ENCODE measurements at regions not wholly inside any gene's neighbourhood (a gene's known extent, or its start where the extent isn't known, plus 50 kb on each side); places are given as distances from the start of the nearest gene placed in this dataset.

DNA sequence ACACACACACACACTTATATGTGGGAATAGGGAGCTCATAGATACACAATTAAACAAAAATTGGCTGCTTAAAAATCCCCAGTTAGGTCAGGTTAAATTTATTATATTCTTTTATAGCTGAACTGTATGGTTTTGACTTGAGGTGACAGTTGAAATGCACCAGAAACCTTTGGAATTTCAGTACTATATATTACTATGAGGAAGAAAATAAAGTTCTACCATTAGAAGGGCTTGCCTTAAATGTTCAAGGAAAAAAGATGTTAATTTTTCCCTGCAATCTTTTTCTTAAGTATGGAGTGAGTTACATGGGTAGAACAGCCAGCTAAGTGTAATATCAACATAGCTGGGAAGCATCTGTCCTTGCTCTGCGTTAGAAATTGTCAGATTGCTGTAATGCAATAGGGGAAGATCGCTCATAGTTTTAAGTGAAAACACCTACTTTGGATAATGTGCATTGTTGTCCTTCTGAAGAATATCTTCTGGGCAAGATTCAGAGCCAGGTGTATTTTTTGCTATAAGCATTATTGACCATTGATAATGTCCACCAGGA lies 415.8 kb upstream of the MKI67 start:
- H3K4me3 ChIP-seq: no peak overlapping the region
- TF ChIP-seq POLR2AphosphoS5 (IDR thresholded peaks at IDR 0.05; ENCODE audit: insufficient read depth in 1 of 2, low read depth in 1 of 2) (no peak), POLR2A (IDR thresholded peaks at IDR 0.05) (no peak)
- TF ChIP-seq, protein P1, sequence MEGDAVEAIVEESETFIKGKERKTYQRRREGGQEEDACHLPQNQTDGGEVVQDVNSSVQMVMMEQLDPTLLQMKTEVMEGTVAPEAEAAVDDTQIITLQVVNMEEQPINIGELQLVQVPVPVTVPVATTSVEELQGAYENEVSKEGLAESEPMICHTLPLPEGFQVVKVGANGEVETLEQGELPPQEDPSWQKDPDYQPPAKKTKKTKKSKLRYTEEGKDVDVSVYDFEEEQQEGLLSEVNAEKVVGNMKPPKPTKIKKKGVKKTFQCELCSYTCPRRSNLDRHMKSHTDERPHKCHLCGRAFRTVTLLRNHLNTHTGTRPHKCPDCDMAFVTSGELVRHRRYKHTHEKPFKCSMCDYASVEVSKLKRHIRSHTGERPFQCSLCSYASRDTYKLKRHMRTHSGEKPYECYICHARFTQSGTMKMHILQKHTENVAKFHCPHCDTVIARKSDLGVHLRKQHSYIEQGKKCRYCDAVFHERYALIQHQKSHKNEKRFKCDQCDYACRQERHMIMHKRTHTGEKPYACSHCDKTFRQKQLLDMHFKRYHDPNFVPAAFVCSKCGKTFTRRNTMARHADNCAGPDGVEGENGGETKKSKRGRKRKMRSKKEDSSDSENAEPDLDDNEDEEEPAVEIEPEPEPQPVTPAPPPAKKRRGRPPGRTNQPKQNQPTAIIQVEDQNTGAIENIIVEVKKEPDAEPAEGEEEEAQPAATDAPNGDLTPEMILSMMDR (IDR thresholded peaks at IDR 0.05): no peak
- intact Hi-C loops (cut with DNase I): no loop called here
- peaks cover 4% of the 10 kb centered on the region for H3K27me3 ChIP-seq
- no peaks in the 10 kb centered on the region for H3K36me3 ChIP-seq
- peaks cover 6% of the 10 kb centered on the region for H3K4me1 ChIP-seq
- H3K27ac ChIP-seq: no peak overlapping the region
- no peaks in the 10 kb centered on the region for H3K9me3 ChIP-seq
- DNase-seq (ENCODE audit: extremely low spot score in 2 of 2): no peak

DNA sequence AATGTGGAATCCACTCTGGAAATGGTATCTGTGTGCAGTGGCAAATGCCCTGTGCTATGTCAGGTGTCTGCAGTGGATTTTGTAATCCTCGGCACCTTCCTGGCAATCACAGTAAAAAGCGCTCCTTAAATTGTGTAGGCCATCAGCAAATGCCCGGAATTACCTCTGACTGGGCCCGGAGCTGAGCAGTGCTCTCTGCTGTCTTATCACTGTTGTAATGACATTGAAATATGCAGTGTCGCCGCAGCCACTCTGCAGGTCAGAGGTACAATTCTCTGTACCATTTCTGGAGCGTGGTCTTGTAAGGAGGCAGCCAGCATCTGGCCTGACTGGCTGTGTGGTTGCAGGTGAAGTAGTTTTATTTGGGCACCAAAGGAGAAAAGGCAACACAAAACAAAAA lies 416.4 kb upstream of the MKI67 start:
- no peaks in the 10 kb centered on the region for H3K36me3 ChIP-seq
- no peak overlapping the region for H3K4me3 ChIP-seq
- no peak for DNase-seq (ENCODE audit: extremely low spot score in 2 of 2)
- H3K27ac ChIP-seq: no peak overlapping the region
- intact Hi-C loops (cut with DNase I): no loop called here
- no peaks in the 10 kb centered on the region for H3K9me3 ChIP-seq
- H3K4me1 ChIP-seq: peaks cover 6% of the 10 kb centered on the region
- H3K27me3 ChIP-seq: peaks cover 4% of the 10 kb centered on the region
- no peak for TF ChIP-seq POLR2AphosphoS5 (IDR thresholded peaks at IDR 0.05; ENCODE audit: insufficient read depth in 1 of 2, low read depth in 1 of 2)
- TF ChIP-seq, protein P1 (IDR thresholded peaks at IDR 0.05): no peak
- TF ChIP-seq POLR2A (IDR thresholded peaks at IDR 0.05): no peak

DNA sequence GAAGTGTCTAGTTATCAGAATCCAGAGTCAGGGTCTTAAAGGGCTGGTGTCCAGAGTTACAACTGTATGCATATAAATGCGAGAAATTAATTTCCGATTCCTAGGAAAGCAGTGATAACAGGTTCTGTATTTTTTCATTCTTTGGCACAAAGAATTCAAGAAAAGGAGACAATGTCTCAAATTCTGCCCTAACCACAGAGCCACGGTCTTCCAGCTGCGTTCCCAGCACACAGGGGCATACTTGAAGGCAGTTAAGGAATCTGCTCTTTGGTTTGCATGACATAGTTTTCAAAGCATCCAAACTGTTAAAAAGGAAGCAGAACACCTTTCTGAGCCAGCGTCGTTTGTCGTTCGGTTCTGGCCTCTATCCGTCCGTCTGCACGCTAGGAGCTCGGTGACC lies 416.9 kb upstream of the MKI67 start:
- Histone ChIP-seq H3K27ac (no peak overlapping the region), H3K4me1 (peaks cover 6% of the 10 kb centered on the region), H3K27me3 (peaks cover 4% of the 10 kb centered on the region), H3K4me3 (no peak overlapping the region), H3K9me3 (no peaks in the 10 kb centered on the region), H3K36me3 (no peaks in the 10 kb centered on the region)
- intact Hi-C loops (cut with DNase I): no loop called here
- no peak for DNase-seq (ENCODE audit: extremely low spot score in 2 of 2)
- TF ChIP-seq, protein P1 (IDR thresholded peaks at IDR 0.05): no peak
- TF ChIP-seq POLR2AphosphoS5 (IDR thresholded peaks at IDR 0.05; ENCODE audit: insufficient read depth in 1 of 2, low read depth in 1 of 2) (no peak), POLR2A (IDR thresholded peaks at IDR 0.05) (no peak)

DNA sequence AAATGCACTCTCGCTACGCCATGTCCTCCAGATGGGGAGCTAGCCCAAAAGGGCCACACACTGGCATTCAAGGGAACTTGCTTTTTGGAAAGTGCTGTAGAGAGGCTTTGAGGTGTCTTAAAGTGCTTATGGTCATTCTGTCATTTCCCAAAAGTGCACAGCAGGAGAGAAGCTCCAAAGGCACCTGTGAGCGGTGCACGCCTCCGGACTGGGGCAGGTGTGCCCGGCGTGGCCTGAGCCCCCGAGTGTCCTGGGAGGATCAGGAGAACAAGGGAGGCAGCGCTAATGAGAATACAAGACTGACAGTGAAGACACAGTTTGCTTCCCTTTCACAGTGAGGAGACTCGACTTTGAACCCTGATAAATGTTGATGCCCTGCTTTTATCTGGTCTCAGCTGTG lies 419.0 kb upstream of the MKI67 start:
- no peak for TF ChIP-seq POLR2A (IDR thresholded peaks at IDR 0.05)
- no peak for TF ChIP-seq POLR2AphosphoS5 (IDR thresholded peaks at IDR 0.05; ENCODE audit: insufficient read depth in 1 of 2, low read depth in 1 of 2)
- TF ChIP-seq, protein P1 (IDR thresholded peaks at IDR 0.05): no peak
- Histone ChIP-seq H3K9me3 (no peaks in the 10 kb centered on the region), H3K27ac (no peak overlapping the region), H3K27me3 (peaks cover 4% of the 10 kb centered on the region), H3K4me1 (peaks cover 4% of the 10 kb centered on the region), H3K4me3 (no peak overlapping the region), H3K36me3 (no peaks in the 10 kb centered on the region)
- DNase-seq (ENCODE audit: extremely low spot score in 2 of 2): no peak
- intact Hi-C loops (cut with DNase I): no loop called here

DNA sequence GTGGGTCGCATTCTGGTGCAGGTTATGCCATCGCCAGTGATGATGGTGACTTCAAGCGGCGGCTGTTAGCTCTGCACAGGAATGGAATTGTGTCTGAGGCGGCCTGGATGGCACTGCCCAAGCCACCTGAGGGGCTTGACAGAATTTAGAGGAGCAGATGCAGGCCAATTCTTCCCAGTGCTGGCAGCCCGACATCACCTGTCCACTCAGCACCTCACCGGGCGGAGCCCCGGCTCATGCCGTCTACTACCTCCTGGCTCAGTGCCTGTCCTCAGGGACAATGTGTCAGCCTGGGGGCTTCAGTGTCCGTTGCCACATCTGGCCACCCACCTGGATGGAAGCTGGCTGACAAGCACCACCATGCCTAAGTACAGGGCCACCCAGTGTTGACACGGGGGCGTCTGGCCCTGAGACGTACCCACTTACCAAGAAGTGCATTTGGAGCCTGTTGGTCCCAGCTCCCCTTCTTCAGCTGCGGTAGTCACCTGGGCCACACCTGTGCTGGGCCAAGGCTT lies 420.5 kb upstream of the MKI67 start:
- no peaks in the 10 kb centered on the region for H3K9me3 ChIP-seq
- no peak overlapping the region for H3K4me3 ChIP-seq
- no peaks in the 10 kb centered on the region for H3K27me3 ChIP-seq
- TF ChIP-seq POLR2A (IDR thresholded peaks at IDR 0.05): no peak
- TF ChIP-seq, protein P1 (IDR thresholded peaks at IDR 0.05): no peak
- no peak for TF ChIP-seq POLR2AphosphoS5 (IDR thresholded peaks at IDR 0.05; ENCODE audit: insufficient read depth in 1 of 2, low read depth in 1 of 2)
- no peak overlapping the region for H3K27ac ChIP-seq
- H3K36me3 ChIP-seq: no peaks in the 10 kb centered on the region
- no peaks in the 10 kb centered on the region for H3K4me1 ChIP-seq
- intact Hi-C loops (cut with DNase I): no loop called here
- no peak for DNase-seq (ENCODE audit: extremely low spot score in 2 of 2)
